GM12865 (cell line): ENCODE measurements at regions not wholly inside any gene's neighbourhood (a gene's known extent, or its start where the extent isn't known, plus 50 kb on each side); places are given as distances from the start of the nearest gene placed in this dataset.
"Not testable (repeated sequence)": the region's sequence is repeated elsewhere in the genome, so short reads cannot be mapped to it uniquely, and the experiment has no call there.

Experiments used
- DNase-seq: peaks from one replicate; pipeline ENCODE4 v3.0.0; 2010; ENCODE audit warnings: low read depth
- H3K4me3 ChIP-seq: 2 replicates; pipeline ENCODE4 v1.5.1; 2011; ENCODE audit warnings: mild to moderate bottlenecking, low read depth, low read length, control low read depth
- CTCF ChIP-seq: IDR thresholded peaks from 2 replicates; pipeline ENCODE4 v1.5.1; 2011; ENCODE audit warnings: low read length, control low read depth, low read depth, inconsistent platforms; ENCODE audit not compliant: insufficient read depth; ENCODE audit errors: missing control alignments

GRCh38 chr3:159882367-159882766 is 106.3 kb upstream of the IL12A start:
- no peak overlapping the region for H3K4me3 ChIP-seq
- TF ChIP-seq CTCF, result no peak
- DNase-seq, result no peak

- DNase-seq, result no peak
- H3K4me3 ChIP-seq, result no peak overlapping the region
- TF ChIP-seq CTCF, result no peak
Measured at GRCh38 chr3:159882790-159883779, 105.5 kb upstream of the IL12A start.

- DNase-seq, result peak; percentile 70
- peak; percentile 49 for TF ChIP-seq CTCF
- H3K4me3 ChIP-seq, result no peak overlapping the region
Measured at GRCh38 chr3:159884661-159885402, 103.8 kb upstream of the IL12A start.

GRCh38 chr3:159886050-159886449 is 102.6 kb upstream of the IL12A start:
- peak; percentile 70 for DNase-seq
- no peak overlapping the region for H3K4me3 ChIP-seq
- no peak for TF ChIP-seq CTCF

- H3K4me3 ChIP-seq, DNase-seq: not testable (repeated sequence)
Measured at GRCh38 chr3:159886530-159886929, 102.1 kb upstream of the IL12A start.

- no peak overlapping the region for H3K4me3 ChIP-seq
- no peak for TF ChIP-seq CTCF
- no peak for DNase-seq
Measured at GRCh38 chr3:159887168-159887567, 101.5 kb upstream of the IL12A start.

- no peak for DNase-seq
- no peak for TF ChIP-seq CTCF
- no peak overlapping the region for H3K4me3 ChIP-seq
Measured at GRCh38 chr3:159887911-159888310, 100.7 kb upstream of the IL12A start.
